ENCODE measurements at regions not wholly inside any gene's neighbourhood (a gene's known extent, or its start where the extent isn't known, plus 50 kb on each side); places are given as distances from the start of the nearest gene placed in this dataset.

GRCh38 chr13:34308725-34309124, 490.8 kb downstream of the RFC3 start:
- DNase-seq = no peak
- no peaks in the 10 kb centered on the region for H3K27me3 Mint-ChIP-seq (ENCODE audit: low read depth)
- no CpG with 5 or more reads among the region's 1 CpG for WGBS (ENCODE audit: extremely low coverage, insufficient read length, low lambda C conversion rate)
- H2BK120ac ChIP-seq (ENCODE audit: low read depth, low read length, poor library complexity, severe bottlenecking) = no peak overlapping the region
- no peak overlapping the region for H3K4me2 ChIP-seq (ENCODE audit: insufficient read depth, insufficient read length, low read length)
- H3K36me3 Mint-ChIP-seq (ENCODE audit: insufficient read depth in 1 of 3, low read depth in 3 of 3) = no peaks in the 10 kb centered on the region
- H3K9me3 ChIP-seq (ENCODE audit: control insufficient read depth, low read depth, low read length) = no peaks in the 10 kb centered on the region
- no peak overlapping the region for H3K14ac ChIP-seq (ENCODE audit: insufficient read depth, low read length)
- no peak overlapping the region for H3T11ph ChIP-seq (ENCODE audit: low read length)
- H3K27ac Mint-ChIP-seq = no peak overlapping the region
- H4K8ac ChIP-seq (replicated peaks; ENCODE audit: insufficient read length, low read depth, low read length) = no peak overlapping the region
- H3K4me1 Mint-ChIP-seq = no peaks in the 10 kb centered on the region
- no peak overlapping the region for H2BK5ac ChIP-seq (ENCODE audit: insufficient read length, low read length)
- no peak overlapping the region for H2AFZ ChIP-seq (ENCODE audit: low read length)
- H4K91ac ChIP-seq (ENCODE audit: insufficient read length, low read depth, low read length) = no peak overlapping the region
- H3K79me2 ChIP-seq (ENCODE audit: insufficient read depth, low read length) = no peaks in the 10 kb centered on the region
- no peaks in the 10 kb centered on the region for H3K4me1 ChIP-seq (ENCODE audit: insufficient read depth, low read length)
- H3K23ac ChIP-seq (ENCODE audit: insufficient read length, low read depth, low read length) = no peak overlapping the region
- H3K18ac ChIP-seq (ENCODE audit: insufficient read length, low read depth, low read length) = no peak overlapping the region
- H3K4ac ChIP-seq (ENCODE audit: low read depth, low read length) = no peak overlapping the region
- H3K9ac ChIP-seq (ENCODE audit: extremely low read depth, insufficient read length, low read length) = no peak overlapping the region
- H2AK5ac ChIP-seq (ENCODE audit: insufficient read length, low read length) = no peak overlapping the region
- TF ChIP-seq CTCF (conservative IDR thresholded peaks at IDR 0.05) = no peak
- no peak overlapping the region for H3K27ac ChIP-seq (ENCODE audit: insufficient read length, low read depth, low read length)
- no peak overlapping the region for H4K5ac ChIP-seq (ENCODE audit: insufficient read length, low read depth, low read length)
- H4K20me1 ChIP-seq (ENCODE audit: control insufficient read depth, insufficient read depth, insufficient read length) = no peaks in the 10 kb centered on the region
- no peak overlapping the region for H2BK15ac ChIP-seq (ENCODE audit: low read depth, low read length)
- no peak overlapping the region for H3K4me3 Mint-ChIP-seq
- H3K27me3 ChIP-seq (ENCODE audit: insufficient read depth, low read length) = no peaks in the 10 kb centered on the region
- no peaks in the 10 kb centered on the region for H3K23me2 ChIP-seq (ENCODE audit: insufficient read length, low read depth, low read length, poor library complexity, severe bottlenecking)
- H2BK20ac ChIP-seq (ENCODE audit: low read depth, low read length, poor library complexity, severe bottlenecking) = no peak overlapping the region
- H3K79me1 ChIP-seq (ENCODE audit: insufficient read depth, low read depth, low read length, poor library complexity, severe bottlenecking) = no peaks in the 10 kb centered on the region
- no peak overlapping the region for H3K56ac ChIP-seq (ENCODE audit: insufficient read length, low read depth, low read length)
- no peaks in the 10 kb centered on the region for H3K9me3 Mint-ChIP-seq
- H2BK12ac ChIP-seq (ENCODE audit: insufficient read length, low read depth, low read length) = no peak overlapping the region

Data from H9 (cell line).